ENCODE measurements at regions not wholly inside any gene's neighbourhood (a gene's known extent, or its start where the extent isn't known, plus 50 kb on each side); places are given as distances from the start of the nearest gene placed in this dataset.

DNA sequence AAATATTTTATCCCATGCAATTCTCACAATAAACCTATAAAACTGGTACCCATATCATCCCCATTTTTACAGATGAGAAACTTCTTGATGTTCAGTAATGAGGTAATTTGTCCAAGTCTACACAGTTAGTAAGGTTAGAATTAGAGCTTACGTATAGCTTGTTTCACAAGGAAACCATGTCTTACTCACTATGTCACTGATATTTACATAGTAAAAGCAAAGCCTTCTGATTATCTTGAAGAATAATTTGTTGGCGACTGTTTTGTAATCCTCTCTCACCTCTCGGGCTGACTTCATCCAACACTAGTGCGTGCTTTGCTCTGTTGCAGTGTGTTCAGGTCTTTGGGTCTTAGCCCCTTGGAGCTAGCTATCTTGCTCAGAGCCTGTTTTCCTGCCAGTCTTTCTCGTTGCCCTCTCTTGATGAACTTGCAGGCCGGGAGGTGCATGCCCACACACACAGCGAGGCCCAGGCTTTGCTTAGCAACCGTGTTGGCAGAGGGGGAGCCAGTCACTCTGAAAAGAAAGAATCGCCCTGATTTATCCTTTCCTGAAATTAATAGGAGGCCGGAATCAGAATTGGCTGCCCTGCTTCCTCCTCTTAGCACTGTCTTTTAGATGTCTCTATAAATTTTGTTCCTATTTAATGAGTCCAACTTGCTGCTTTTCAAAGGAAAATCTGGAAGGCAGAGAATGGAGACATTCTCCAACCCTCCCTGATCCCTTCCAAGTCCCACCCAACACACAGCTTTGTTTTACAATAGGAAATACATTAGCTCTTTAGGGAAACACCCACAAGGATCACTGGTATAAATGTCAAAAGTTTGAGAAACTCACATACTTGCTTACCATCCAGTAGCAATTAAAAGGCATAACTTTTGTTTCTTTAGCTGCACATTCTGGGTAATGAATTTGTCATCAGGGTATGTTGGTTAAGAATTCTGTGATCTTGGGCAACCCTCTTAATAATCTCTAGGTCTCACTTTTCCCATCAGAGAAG lies 97.6 kb upstream of the SEC11C start:
- Histone ChIP-seq H3K27me3 (ENCODE audit: control insufficient read depth in 4 of 4, insufficient read depth in 4 of 4, low read length in 3 of 4) (no peaks in the 10 kb centered on the region), H3K4me3 (ENCODE audit: low read depth in 1 of 3, low read length in 3 of 3) (no peak overlapping the region), H3K9me3 (ENCODE audit: control insufficient read depth in 4 of 4, low read length in 3 of 4) (no peaks in the 10 kb centered on the region), H3K4me1 (ENCODE audit: control insufficient read depth in 4 of 4, insufficient read depth in 4 of 4, low read length in 3 of 4) (peaks cover 0 to 2% (median 0%) of the 10 kb centered on the region in 4 donors), H3K27ac (ENCODE audit: low read depth in 1 of 2, low read length in 2 of 2) (no peak overlapping the region), H3K36me3 (ENCODE audit: control insufficient read depth in 4 of 4, insufficient read depth in 3 of 4, low read depth in 1 of 4, low read length in 3 of 4) (no peaks in the 10 kb centered on the region), H3K9ac (ENCODE audit: low read depth in 1 of 2, low read length in 2 of 2) (no peak overlapping the region)
- 81% methylated on average over 10 of the region's 10 CpGs for WGBS
- DNase-seq (ENCODE audit: low spot score), result no peak
- no peak for TF ChIP-seq CTCF (IDR thresholded peaks at IDR 0.05; ENCODE audit: low read depth, low read length, missing input control)
- no peak for TF ChIP-seq RAD21 (IDR thresholded peaks at IDR 0.05)
- TF ChIP-seq HNF4A (conservative IDR thresholded peaks at IDR 0.05), result no peak
- no peak for TF ChIP-seq MAX (IDR thresholded peaks at IDR 0.05)
- TF ChIP-seq YY1 (IDR thresholded peaks at IDR 0.05), result no peak
- no peak for TF ChIP-seq NR2F2 (IDR thresholded peaks at IDR 0.05)

GRCh38 chr18:59044855-59045254 lies 94.8 kb upstream of the SEC11C start:
- H3K4me3 ChIP-seq (ENCODE audit: low read depth in 1 of 3, low read length in 3 of 3), result no peak overlapping the region
- DNase-seq (ENCODE audit: low spot score), result no peak
- no peak overlapping the region for H3K27ac ChIP-seq (ENCODE audit: low read depth in 1 of 2, low read length in 2 of 2)
- no peaks in the 10 kb centered on the region for H3K9me3 ChIP-seq (ENCODE audit: control insufficient read depth in 4 of 4, low read length in 3 of 4)
- H3K4me1 ChIP-seq (ENCODE audit: control insufficient read depth in 4 of 4, insufficient read depth in 4 of 4, low read length in 3 of 4), result peaks cover 0 to 2% (median 0%) of the 10 kb centered on the region in 4 donors
- WGBS, result 76% methylated on average over 6 of the region's 6 CpGs
- no peak overlapping the region for H3K9ac ChIP-seq (ENCODE audit: low read depth in 1 of 2, low read length in 2 of 2)
- no peaks in the 10 kb centered on the region for H3K36me3 ChIP-seq (ENCODE audit: control insufficient read depth in 4 of 4, insufficient read depth in 3 of 4, low read depth in 1 of 4, low read length in 3 of 4)
- H3K27me3 ChIP-seq (ENCODE audit: control insufficient read depth in 4 of 4, insufficient read depth in 4 of 4, low read length in 3 of 4), result no peaks in the 10 kb centered on the region
- TF ChIP-seq, protein P1, sequence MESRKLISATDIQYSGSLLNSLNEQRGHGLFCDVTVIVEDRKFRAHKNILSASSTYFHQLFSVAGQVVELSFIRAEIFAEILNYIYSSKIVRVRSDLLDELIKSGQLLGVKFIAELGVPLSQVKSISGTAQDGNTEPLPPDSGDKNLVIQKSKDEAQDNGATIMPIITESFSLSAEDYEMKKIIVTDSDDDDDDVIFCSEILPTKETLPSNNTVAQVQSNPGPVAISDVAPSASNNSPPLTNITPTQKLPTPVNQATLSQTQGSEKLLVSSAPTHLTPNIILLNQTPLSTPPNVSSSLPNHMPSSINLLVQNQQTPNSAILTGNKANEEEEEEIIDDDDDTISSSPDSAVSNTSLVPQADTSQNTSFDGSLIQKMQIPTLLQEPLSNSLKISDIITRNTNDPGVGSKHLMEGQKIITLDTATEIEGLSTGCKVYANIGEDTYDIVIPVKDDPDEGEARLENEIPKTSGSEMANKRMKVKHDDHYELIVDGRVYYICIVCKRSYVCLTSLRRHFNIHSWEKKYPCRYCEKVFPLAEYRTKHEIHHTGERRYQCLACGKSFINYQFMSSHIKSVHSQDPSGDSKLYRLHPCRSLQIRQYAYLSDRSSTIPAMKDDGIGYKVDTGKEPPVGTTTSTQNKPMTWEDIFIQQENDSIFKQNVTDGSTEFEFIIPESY (IDR thresholded peaks at IDR 0.05), result no peak
- TF ChIP-seq JUND (IDR thresholded peaks at IDR 0.05), result no peak

GRCh38 chr18:59047321-59048047 lies 92.2 kb upstream of the SEC11C start:
- DNase-seq (ENCODE audit: low spot score), result no peak
- Histone ChIP-seq H3K9ac (ENCODE audit: low read depth in 1 of 2, low read length in 2 of 2) (no peak overlapping the region), H3K27ac (ENCODE audit: low read depth in 1 of 2, low read length in 2 of 2) (no peak overlapping the region), H3K4me1 (ENCODE audit: control insufficient read depth in 4 of 4, insufficient read depth in 4 of 4, low read length in 3 of 4) (no peaks in the 10 kb centered on the region), H3K27me3 (ENCODE audit: control insufficient read depth in 4 of 4, insufficient read depth in 4 of 4, low read length in 3 of 4) (no peaks in the 10 kb centered on the region), H3K9me3 (ENCODE audit: control insufficient read depth in 4 of 4, low read length in 3 of 4) (no peaks in the 10 kb centered on the region), H3K4me3 (ENCODE audit: low read depth in 1 of 3, low read length in 3 of 3) (no peak overlapping the region), H3K36me3 (ENCODE audit: control insufficient read depth in 4 of 4, insufficient read depth in 3 of 4, low read depth in 1 of 4, low read length in 3 of 4) (no peaks in the 10 kb centered on the region)
- TF ChIP-seq GABPA (IDR thresholded peaks at IDR 0.05 in 1 of 2, conservative IDR thresholded peaks at IDR 0.05 in 1 of 2) (no peak), TAF1 (conservative IDR thresholded peaks at IDR 0.05) (no peak), CTCF (IDR thresholded peaks at IDR 0.05; ENCODE audit: low read depth, low read length, missing input control) (no peak), HNF4A (conservative IDR thresholded peaks at IDR 0.05) (no peak), NR2F2 (IDR thresholded peaks at IDR 0.05) (no peak), YY1 (IDR thresholded peaks at IDR 0.05) (no peak)
- WGBS, result 92% methylated on average over 2 of the region's 2 CpGs

All from liver (tissue), 8 donors.